GM23338 (cell line): ENCODE measurements at regions not wholly inside any gene's neighbourhood (a gene's known extent, or its start where the extent isn't known, plus 50 kb on each side); places are given as distances from the start of the nearest gene placed in this dataset.

Source experiments
- ATAC-seq: fragments of 200-7000 bp; cut with Tn5 transposase; 3 replicates; pipeline ENCODE4 v1.9.1; 2020
- DNase-seq: peaks from one replicate; pipeline ENCODE4 v3.0.0-alpha.2; 2015; ENCODE audit warnings: low spot score
- H2AFZ ChIP-seq: fragments of 200-600 bp; sonication (generic); 2 replicates; pipeline ENCODE4 v1.8.0; 2016; ENCODE audit warnings: antibody characterized with exemption, mild to moderate bottlenecking, moderate library complexity
- H3F3A ChIP-seq: fragments of 200-600 bp; sonication (generic); replicated peaks from 2 replicates; pipeline ENCODE4 v1.8.0; 2017; ENCODE audit warnings: antibody characterized with exemption, mixed run types, low read depth
- H3K27ac ChIP-seq: fragments of 200-600 bp; sonication (generic); 2 replicates; pipeline ENCODE4 v1.6.1; 2016; ENCODE audit warnings: low read depth
- H3K27me3 ChIP-seq: fragments of 200-600 bp; sonication (generic); 2 replicates; pipeline ENCODE4 v1.8.0; 2016; ENCODE audit warnings: mild to moderate bottlenecking, mixed run types, moderate library complexity; ENCODE audit not compliant: insufficient read depth
- H3K36me3 ChIP-seq: fragments of 200-600 bp; sonication (generic); 2 replicates; pipeline ENCODE4 v1.8.0; 2016; ENCODE audit warnings: mild to moderate bottlenecking; ENCODE audit not compliant: insufficient read depth
- H3K4me1 ChIP-seq: fragments of 200-600 bp; sonication (generic); 2 replicates; pipeline ENCODE4 v1.8.0; 2016; ENCODE audit warnings: mild to moderate bottlenecking, moderate library complexity; ENCODE audit not compliant: insufficient read depth
- H3K4me2 ChIP-seq: fragments of 200-600 bp; sonication (generic); 2 replicates; pipeline ENCODE4 v1.7.1; 2017; ENCODE audit warnings: mixed run types
- H3K4me3 ChIP-seq: fragments of 200-600 bp; sonication (generic); 2 replicates; pipeline ENCODE4 v1.6.1; 2016; ENCODE audit warnings: mixed run types
- H3K79me2 ChIP-seq: fragments of 200-600 bp; sonication (generic); replicated peaks from 2 replicates; pipeline ENCODE4 v1.8.0; 2017; ENCODE audit warnings: mild to moderate bottlenecking; ENCODE audit not compliant: insufficient read depth
- H3K9me2 ChIP-seq: fragments of 200-600 bp; sonication (generic); 2 replicates; pipeline ENCODE4 v1.8.0; 2017; ENCODE audit not compliant: insufficient read depth
- H4K20me1 ChIP-seq: fragments of 200-600 bp; sonication (generic); replicated peaks from 2 replicates; pipeline ENCODE4 v1.8.0; 2017; ENCODE audit warnings: mild to moderate bottlenecking; ENCODE audit not compliant: insufficient read depth
- H3K27ac Mint-ChIP-seq: 2 replicates; pipeline ENCODE4 v1.8.0; 2020; ENCODE audit warnings: inconsistent platforms, mild to moderate bottlenecking, moderate library complexity, mixed read lengths
- H3K27me3 Mint-ChIP-seq: 3 replicates; pipeline ENCODE4 v1.8.0; 2022; ENCODE audit warnings: low read depth, mild to moderate bottlenecking, moderate library complexity, mixed read lengths, inconsistent platforms; ENCODE audit not compliant: insufficient read depth, poor library complexity
- H3K36me3 Mint-ChIP-seq: 3 replicates; pipeline ENCODE4 v1.8.0; 2021; ENCODE audit warnings: low read depth, mild to moderate bottlenecking, inconsistent platforms, moderate library complexity, mixed read lengths
- H3K4me1 Mint-ChIP-seq: 3 replicates; pipeline ENCODE4 v1.8.0; 2020; ENCODE audit warnings: mild to moderate bottlenecking, inconsistent platforms, mixed read lengths
- H3K4me3 Mint-ChIP-seq: 3 replicates; pipeline ENCODE4 v1.8.0; 2021; ENCODE audit warnings: moderate library complexity, mild to moderate bottlenecking, inconsistent platforms, mixed read lengths
- H3K9me3 Mint-ChIP-seq: 3 replicates; pipeline ENCODE4 v1.8.0; 2020; ENCODE audit warnings: moderate library complexity, mild to moderate bottlenecking, inconsistent platforms, mixed read lengths
- JUNB ChIP-seq: IDR thresholded peaks from one replicate; pipeline ENCODE4 v1.6.1; 2016; ENCODE audit warnings: antibody characterized with exemption; ENCODE audit not compliant: unreplicated experiment
- ZNF114 ChIP-seq: fragments of 250-450 bp; sonication (Bioruptor Pico); IDR thresholded peaks from 2 replicates; pipeline ENCODE4 v1.5.0; 2020; ENCODE audit warnings: mild to moderate bottlenecking, moderate library complexity
- TF ChIP-seq, protein P1 (sequence below), 2 experiments: fragments of 200-600 bp in 1 of 2; sonication (generic) in 1 of 2; conservative IDR thresholded peaks; 2 replicates each; pipeline versions ENCODE4 v1.5.1 to v1.6.1; 2016 to 2017; ENCODE audit warnings: antibody characterized with exemption in 2 of 2, low read depth in 2 of 2, mild to moderate bottlenecking in 2 of 2, moderate library complexity in 1 of 2
- TF ChIP-seq, protein P2 (sequence below): fragments of 250-450 bp; sonication (Bioruptor Pico); IDR thresholded peaks from 2 replicates; pipeline ENCODE4 v1.5.0; 2020; ENCODE audit warnings: mild to moderate bottlenecking, moderate library complexity

- H3K4me3 ChIP-seq = no peak overlapping the region
- no peaks in the 10 kb centered on the region; the same call in 1 of the 2 replicates for H4K20me1 ChIP-seq
- no peak overlapping the region for H3K27ac ChIP-seq
- ATAC-seq = no peak
- no peak overlapping the region for H3K4me3 Mint-ChIP-seq
- H3K9me3 Mint-ChIP-seq = no peaks in the 10 kb centered on the region; the same call in 2 of the 3 replicates
- H3K9me2 ChIP-seq = no peaks in the 10 kb centered on the region
- no peak for DNase-seq
- H3K4me1 Mint-ChIP-seq = no peaks in the 10 kb centered on the region
- H3K27me3 ChIP-seq = no peaks in the 10 kb centered on the region
- no peaks in the 10 kb centered on the region for H3K4me1 ChIP-seq
- H3K36me3 Mint-ChIP-seq = no peaks in the 10 kb centered on the region
- no peak for TF ChIP-seq ZNF114
- TF ChIP-seq, protein P1, sequence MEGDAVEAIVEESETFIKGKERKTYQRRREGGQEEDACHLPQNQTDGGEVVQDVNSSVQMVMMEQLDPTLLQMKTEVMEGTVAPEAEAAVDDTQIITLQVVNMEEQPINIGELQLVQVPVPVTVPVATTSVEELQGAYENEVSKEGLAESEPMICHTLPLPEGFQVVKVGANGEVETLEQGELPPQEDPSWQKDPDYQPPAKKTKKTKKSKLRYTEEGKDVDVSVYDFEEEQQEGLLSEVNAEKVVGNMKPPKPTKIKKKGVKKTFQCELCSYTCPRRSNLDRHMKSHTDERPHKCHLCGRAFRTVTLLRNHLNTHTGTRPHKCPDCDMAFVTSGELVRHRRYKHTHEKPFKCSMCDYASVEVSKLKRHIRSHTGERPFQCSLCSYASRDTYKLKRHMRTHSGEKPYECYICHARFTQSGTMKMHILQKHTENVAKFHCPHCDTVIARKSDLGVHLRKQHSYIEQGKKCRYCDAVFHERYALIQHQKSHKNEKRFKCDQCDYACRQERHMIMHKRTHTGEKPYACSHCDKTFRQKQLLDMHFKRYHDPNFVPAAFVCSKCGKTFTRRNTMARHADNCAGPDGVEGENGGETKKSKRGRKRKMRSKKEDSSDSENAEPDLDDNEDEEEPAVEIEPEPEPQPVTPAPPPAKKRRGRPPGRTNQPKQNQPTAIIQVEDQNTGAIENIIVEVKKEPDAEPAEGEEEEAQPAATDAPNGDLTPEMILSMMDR (conservative IDR thresholded peaks at IDR 0.05; ENCODE audit: low read depth in 2 of 2) = peak in 1 of 2 experiments; percentile 17; a peak in 1 of 4 replicates
- no peaks in the 10 kb centered on the region for H3K79me2 ChIP-seq
- H3K36me3 ChIP-seq = no peaks in the 10 kb centered on the region
- no peak overlapping the region for H3K27ac Mint-ChIP-seq
- H3F3A ChIP-seq = no peaks in the 10 kb centered on the region
- H3K4me2 ChIP-seq = no peak overlapping the region
- H3K27me3 Mint-ChIP-seq = peaks cover 1% of the 10 kb centered on the region
- no peak overlapping the region for H2AFZ ChIP-seq
Observed at GRCh38 chr5:152907488-152908245, 502.6 kb upstream of the NMUR2 start.

DNA sequence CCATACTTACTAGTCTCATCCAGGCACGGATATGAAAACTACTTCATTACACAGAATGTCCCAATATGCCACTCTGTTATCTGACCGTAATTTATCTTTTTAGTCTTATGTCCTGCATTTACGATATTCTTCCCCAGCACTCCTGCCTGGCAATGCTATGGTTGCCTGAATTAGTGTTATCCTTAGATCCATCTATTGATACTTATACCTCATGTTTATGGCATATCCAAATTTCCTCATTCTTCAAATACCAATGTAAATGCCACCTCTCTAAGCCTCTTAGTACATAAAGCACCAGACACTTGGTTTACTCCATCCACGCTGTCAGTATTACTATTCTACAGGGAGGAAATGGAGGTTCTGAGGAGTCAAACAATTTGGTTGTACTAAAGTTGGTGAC lies 507.8 kb upstream of the NMUR2 start:
- Histone ChIP-seq H3K27me3 (no peaks in the 10 kb centered on the region), H3F3A (no peaks in the 10 kb centered on the region), H2AFZ (no peak overlapping the region), H3K4me3 (no peak overlapping the region), H3K36me3 (no peaks in the 10 kb centered on the region), H3K79me2 (no peaks in the 10 kb centered on the region), H3K9me2 (no peaks in the 10 kb centered on the region), H3K4me2 (no peak overlapping the region), H4K20me1 (no peaks in the 10 kb centered on the region; the same call in 1 of the 2 replicates), H3K27ac (no peak overlapping the region), H3K4me1 (no peaks in the 10 kb centered on the region)
- ATAC-seq (no peak), DNase-seq (no peak)
- Mint-ChIP-seq H3K4me1 (no peaks in the 10 kb centered on the region), H3K27me3 (peaks cover 1% of the 10 kb centered on the region), H3K9me3 (peaks cover 6% of the 10 kb centered on the region; the same call in 2 of the 3 replicates), H3K36me3 (no peaks in the 10 kb centered on the region), H3K4me3 (no peak overlapping the region), H3K27ac (no peak overlapping the region)
- TF ChIP-seq ZNF114 (no peak), JUNB (no peak)
- TF ChIP-seq, protein P2, sequence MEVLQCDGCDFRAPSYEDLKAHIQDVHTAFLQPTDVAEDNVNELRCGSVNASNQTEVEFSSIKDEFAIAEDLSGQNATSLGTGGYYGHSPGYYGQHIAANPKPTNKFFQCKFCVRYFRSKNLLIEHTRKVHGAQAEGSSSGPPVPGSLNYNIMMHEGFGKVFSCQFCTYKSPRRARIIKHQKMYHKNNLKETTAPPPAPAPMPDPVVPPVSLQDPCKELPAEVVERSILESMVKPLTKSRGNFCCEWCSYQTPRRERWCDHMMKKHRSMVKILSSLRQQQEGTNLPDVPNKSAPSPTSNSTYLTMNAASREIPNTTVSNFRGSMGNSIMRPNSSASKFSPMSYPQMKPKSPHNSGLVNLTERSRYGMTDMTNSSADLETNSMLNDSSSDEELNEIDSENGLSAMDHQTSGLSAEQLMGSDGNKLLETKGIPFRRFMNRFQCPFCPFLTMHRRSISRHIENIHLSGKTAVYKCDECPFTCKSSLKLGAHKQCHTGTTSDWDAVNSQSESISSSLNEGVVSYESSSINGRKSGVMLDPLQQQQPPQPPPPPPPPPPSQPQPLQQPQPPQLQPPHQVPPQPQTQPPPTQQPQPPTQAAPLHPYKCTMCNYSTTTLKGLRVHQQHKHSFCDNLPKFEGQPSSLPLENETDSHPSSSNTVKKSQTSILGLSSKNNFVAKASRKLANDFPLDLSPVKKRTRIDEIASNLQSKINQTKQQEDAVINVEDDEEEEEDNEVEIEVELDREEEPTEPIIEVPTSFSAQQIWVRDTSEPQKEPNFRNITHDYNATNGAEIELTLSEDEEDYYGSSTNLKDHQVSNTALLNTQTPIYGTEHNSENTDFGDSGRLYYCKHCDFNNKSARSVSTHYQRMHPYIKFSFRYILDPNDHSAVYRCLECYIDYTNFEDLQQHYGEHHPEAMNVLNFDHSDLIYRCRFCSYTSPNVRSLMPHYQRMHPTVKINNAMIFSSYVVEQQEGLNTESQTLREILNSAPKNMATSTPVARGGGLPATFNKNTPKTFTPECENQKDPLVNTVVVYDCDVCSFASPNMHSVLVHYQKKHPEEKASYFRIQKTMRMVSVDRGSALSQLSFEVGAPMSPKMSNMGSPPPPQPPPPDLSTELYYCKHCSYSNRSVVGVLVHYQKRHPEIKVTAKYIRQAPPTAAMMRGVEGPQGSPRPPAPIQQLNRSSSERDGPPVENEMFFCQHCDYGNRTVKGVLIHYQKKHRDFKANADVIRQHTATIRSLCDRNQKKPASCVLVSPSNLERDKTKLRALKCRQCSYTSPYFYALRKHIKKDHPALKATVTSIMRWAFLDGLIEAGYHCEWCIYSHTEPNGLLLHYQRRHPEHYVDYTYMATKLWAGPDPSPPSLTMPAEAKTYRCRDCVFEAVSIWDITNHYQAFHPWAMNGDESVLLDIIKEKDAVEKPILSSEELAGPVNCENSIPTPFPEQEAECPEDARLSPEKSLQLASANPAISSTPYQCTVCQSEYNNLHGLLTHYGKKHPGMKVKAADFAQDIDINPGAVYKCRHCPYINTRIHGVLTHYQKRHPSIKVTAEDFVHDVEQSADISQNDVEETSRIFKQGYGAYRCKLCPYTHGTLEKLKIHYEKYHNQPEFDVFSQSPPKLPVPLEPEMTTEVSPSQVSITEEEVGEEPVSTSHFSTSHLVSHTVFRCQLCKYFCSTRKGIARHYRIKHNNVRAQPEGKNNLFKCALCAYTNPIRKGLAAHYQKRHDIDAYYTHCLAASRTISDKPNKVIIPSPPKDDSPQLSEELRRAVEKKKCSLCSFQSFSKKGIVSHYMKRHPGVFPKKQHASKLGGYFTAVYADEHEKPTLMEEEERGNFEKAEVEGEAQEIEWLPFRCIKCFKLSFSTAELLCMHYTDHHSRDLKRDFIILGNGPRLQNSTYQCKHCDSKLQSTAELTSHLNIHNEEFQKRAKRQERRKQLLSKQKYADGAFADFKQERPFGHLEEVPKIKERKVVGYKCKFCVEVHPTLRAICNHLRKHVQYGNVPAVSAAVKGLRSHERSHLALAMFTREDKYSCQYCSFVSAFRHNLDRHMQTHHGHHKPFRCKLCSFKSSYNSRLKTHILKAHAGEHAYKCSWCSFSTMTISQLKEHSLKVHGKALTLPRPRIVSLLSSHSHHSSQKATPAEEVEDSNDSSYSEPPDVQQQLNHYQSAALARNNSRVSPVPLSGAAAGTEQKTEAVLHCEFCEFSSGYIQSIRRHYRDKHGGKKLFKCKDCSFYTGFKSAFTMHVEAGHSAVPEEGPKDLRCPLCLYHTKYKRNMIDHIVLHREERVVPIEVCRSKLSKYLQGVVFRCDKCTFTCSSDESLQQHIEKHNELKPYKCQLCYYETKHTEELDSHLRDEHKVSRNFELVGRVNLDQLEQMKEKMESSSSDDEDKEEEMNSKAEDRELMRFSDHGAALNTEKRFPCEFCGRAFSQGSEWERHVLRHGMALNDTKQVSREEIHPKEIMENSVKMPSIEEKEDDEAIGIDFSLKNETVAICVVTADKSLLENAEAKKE = no peak
